HG02943 (cell line): ENCODE measurements at regions not wholly inside any gene's neighbourhood (a gene's known extent, or its start where the extent isn't known, plus 50 kb on each side); places are given as distances from the start of the nearest gene placed in this dataset.
"Not testable (repeated sequence)": the region's sequence is repeated elsewhere in the genome, so short reads cannot be mapped to it uniquely, and the experiment has no call there.

Experiments
- ATAC-seq: cut with Tn5 transposase; IDR thresholded peaks from one replicate; pipeline ENCODE4 v1.9.1; 2021; ENCODE audit warnings: mild to moderate bottlenecking, low read depth, moderate library complexity; ENCODE audit not compliant: unreplicated experiment

GRCh38 chr6:28785962-28786679 is 137.7 kb downstream of the TRIM27 start:
- no peak for ATAC-seq

GRCh38 chr6:28789553-28790083 is 134.2 kb downstream of the TRIM27 start:
- no peak for ATAC-seq

- ATAC-seq = no peak
Observed at GRCh38 chr6:28791002-28791383, 132.8 kb downstream of the TRIM27 start.

DNA sequence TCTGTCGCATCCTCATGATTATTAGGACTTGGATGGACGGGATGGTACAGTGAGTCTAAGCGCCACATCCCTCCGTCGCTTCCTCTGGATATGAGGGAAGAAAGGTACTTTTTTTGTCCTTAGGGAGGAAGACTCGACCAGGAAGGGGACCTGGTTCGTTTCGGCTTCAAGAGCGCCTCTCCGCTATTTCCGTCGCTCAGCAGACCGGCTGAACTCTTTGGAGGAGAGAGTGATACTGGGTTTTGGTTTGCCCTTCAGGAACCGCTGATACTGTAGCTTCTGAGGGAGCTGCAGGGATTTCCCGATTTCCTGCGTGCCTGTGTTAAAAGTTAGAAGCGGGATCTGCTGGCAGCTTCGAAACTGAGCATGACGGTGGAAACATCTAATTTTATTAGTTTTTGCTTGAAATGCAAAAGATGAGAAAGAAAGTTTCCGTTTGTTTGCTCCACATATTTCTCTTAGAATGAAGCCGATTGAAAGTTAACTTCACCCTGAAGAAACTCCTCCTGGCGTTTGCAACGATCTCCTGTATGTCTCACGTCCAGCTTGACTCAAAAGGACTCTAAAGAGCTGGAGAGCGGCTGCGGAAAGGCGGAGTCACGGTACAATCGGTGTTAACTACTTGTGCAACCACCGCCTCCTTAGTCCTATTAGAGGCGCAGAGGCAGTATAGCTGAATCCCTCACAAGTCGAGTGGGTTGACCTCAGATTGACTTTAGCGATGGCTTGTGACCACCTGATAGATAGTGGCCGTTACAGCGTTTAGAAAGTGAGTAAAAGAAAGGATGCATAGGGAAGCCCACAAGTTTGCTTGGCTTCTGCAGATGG is 129.4 kb downstream of the TRIM27 start:
- ATAC-seq = no peak

DNA sequence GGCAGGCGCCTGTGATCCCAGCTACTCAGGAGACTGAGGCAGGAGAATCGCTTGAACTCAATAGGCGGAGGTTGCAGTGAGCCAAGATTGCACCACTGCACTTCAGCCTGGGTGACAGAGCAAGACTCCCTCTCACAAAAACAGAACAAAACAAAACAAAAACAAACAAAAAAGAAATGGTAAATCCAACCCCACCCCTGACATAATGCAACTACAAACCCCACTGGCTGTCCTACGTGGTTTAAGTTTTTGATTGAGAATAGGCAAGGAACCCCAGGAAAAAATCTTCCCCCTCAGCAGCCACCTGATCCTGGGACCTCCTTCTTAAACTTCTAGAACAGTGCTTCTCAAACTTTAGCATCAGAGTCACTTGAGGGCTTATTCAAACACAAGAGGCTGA is 123.1 kb downstream of the TRIM27 start:
- not testable (repeated sequence) for ATAC-seq

- ATAC-seq = no peak
Observed at GRCh38 chr6:28802417-28803336, 121.1 kb downstream of the TRIM27 start.

DNA sequence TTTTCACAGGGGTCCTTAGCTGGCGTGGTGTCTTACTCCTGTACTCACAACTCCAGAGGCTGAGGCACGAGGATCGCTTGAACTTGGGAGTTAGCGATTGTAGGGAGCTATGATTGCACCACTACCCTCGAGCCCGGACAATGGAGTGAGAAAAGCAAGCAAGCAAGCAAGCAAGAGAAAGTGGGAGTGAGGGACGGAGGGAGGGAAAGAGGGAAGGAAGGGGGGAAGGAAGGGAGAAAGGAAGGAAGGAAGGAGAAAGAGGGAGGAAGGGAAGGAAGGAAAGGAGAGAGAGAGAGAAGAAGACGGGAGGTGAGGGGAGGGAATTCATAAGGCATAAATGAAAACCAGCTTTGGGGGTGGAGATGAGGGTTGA is 120.5 kb downstream of the TRIM27 start:
- ATAC-seq = no peak

DNA sequence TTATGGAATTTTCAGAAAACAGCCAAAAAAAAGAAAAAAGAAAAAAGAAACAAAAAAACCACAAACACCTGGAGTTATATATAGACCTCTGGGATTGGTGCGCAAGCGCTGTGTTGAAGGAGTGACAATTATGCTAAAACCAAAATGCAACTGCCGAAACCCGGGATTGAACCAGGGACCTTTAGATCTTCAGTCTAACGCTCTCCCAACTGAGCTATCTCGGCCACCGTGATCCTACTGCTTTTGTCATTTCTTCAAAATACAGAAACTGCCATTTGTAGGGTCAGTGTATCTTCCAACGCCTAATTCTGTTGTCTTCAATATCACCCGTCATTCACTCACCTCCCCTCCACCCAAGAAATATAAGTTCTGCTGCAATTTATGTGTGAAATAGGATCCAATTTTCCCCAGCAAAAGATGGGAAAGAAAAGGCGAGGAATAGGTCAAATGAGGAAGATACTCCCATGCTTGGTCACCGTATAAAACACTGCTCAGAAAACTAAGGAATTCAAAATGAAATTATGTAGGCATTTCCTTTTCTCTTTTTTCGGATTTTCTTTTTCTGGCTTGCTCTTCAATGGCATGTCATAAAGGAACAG is 116.0 kb downstream of the TRIM27 start:
- no peak for ATAC-seq

DNA sequence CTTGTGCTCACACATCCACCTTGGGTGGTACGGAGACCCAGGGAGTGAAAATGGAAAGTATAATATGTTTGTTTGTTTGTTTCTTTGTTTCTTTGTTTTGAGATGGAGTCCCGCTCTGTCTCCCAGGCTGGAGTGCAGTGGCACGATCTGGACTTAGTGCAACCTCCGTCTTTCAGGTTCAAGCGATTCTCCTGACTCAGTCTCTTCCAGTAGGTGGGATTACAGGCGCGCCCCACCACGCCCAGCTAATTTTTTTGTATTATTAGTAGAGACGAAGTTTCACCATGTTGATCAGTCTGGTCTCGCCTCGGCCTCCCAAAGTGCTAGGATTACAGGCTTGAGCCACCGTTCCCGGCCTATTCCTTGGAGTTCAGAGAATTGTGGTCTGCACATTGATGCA is 115.4 kb downstream of the TRIM27 start:
- ATAC-seq = no peak

- ATAC-seq = no peak
Observed at GRCh38 chr6:28809947-28810658, 113.7 kb downstream of the TRIM27 start.

- ATAC-seq = no peak
Observed at GRCh38 chr6:28810659-28811053, 113.1 kb downstream of the TRIM27 start.

DNA sequence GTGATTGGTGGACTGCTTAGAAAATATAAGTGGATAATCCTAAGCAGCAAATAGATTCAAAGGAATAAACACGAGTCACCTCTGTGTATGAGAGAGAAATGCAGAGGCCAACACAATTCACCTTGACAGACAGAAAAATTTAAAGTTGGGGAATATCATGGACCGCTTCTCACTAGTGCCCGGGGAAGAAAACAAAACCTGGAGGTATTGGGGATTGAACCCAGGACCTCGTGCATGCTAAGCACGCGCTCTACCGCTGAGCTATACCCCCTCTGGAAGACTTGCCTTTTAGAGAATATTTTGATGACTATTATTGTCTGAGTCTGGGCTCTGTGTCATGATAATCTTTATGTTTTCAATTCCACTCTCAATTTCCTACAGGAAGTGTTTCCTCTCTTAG is 111.9 kb downstream of the TRIM27 start:
- ATAC-seq = no peak

DNA sequence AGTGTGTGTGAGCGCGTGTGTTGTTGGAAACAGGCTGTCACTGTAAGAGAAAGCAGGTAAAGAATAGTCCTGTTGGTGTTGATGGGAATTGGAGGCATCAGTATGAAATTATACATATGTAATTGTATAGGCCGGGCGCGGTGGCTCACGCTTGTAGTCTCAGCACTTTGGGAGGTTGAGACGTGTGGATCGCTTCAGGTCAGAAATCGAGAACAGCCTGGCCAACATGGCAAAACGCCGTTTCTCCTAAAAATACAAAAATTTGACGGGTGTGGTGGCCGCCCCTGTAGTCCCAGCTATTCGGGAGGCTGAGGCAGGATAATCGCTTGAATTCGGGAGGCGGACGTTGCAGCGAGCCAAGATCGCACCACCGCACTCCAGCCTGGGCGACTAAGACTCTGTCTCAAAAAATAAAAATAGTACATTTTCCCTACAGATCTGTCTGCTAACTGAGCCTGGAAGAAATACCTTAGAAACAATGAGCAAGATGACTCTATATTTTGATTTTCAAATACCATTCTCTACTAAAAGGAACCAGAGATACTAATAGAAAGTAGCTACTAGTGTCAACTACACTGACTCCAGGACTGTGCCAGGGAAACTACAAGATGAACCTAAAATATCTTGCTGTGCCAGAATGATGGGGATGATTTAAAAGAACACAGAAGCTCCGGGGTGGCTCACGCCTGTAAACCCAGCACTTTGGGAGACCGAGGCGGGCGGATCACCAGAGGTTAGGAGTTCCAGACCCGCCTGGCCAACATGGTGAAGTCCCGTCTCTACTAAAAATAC is 110.8 kb downstream of the TRIM27 start:
- ATAC-seq = no peak

DNA sequence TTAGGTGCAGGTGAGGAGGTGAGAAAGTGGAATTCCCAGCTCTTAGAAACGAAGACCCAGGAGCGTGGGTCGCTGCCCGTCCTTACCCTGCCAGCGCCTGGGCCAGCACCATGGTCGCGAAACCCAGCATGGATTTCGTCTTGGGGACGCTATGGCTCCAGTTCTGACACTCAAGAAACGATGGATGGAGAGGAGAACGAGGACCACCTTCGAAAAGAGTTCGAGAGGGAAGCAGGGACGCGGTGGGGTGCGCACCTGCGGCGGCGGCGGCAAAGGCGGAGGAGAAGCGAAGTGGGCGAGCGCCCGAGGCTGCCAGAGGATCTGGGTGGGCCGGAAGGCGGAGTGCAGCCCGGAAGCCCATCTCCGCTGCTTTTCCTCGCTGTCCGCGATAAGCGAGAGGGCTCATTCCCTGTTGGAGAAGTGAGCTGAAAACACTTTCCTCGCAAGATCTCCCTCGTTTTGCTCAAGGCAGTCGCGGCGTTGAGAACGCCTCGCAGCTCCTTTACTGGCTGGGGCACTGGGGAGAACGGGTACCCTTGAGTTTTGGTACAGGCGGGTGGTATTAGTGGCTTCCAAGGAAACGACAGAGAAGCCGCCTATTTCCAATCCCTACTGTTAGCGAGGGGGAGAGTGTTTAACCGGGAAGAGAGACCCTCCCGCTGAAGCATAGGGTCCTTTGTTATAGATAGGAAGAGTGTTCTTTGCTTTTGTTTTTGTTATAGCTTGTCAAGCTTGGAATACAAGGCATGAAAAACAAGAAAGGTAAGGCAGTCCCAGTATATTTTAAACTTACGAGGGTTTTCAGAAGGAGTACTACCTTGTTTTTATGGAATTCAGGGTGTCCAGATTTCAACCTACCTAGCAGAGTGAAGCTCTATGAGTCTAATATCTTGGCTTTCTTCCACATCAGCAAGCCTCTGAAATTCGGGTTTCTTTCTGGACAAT is 109.5 kb downstream of the TRIM27 start:
- ATAC-seq = no peak

DNA sequence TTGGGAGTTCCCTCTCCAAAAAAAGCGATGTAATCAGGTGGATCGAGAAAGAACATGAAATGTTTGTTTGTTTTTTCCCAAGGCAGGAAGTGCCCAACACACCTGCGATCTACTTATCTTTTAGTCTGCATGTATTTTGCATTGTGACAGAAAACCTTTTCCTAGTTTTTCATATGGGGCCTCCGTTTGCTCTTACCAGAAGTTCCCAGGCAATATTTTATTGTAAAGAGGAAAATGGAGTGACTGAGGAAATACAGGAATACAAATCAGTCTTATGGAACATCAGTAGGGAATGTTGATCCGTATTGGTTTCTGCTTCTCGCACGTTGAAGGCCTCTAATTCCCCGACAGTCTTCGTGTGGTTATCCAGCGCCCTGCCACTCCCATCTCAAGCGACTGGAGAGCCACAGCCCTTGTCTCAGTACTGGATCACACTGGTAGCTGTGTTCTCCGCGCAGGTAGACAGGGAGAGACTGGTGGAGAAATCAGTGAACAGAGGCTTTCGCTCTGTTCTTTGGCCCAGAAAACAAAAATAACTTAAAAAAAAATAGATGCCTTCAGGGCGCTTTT is 107.4 kb downstream of the TRIM27 start:
- ATAC-seq = no peak

- no peak for ATAC-seq
Observed at GRCh38 chr6:28816909-28817807, 106.6 kb downstream of the TRIM27 start.

DNA sequence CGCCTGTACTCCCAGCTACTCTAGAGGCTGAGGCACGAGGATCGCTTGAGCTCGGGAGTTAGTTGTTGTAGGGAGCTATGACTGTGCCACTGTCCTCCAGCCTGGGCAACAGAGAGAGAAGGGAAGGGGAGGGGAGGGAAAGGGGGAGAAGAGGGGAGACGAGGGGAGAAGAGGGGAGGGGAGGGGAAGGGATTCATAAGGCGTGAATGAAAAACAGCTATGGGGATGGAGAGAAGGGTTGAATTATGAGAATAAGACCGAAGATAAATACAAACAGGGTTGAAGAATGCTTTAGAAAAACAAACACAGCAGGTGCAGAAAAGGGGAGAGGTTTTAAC is 106.0 kb downstream of the TRIM27 start:
- no peak for ATAC-seq
